ENCODE measurements at regions not wholly inside any gene's neighbourhood (a gene's known extent, or its start where the extent isn't known, plus 50 kb on each side); places are given as distances from the start of the nearest gene placed in this dataset.

- H3K36me3 ChIP-seq = no peaks in the 10 kb centered on the region
- DNase-seq = no peak
- no peak for TF ChIP-seq CTCF (IDR thresholded peaks at IDR 0.05; ENCODE audit: low read depth, low read length)
- no peaks in the 10 kb centered on the region for H3K9me3 ChIP-seq (ENCODE audit: severe bottlenecking)
- H3K27ac ChIP-seq = no peak overlapping the region
- no peaks in the 10 kb centered on the region for H3K27me3 ChIP-seq (ENCODE audit: insufficient read depth, low read depth, severe bottlenecking)
- no peak overlapping the region for H3K4me3 ChIP-seq (ENCODE audit: low read depth, low read length)
Measured at GRCh38 chr16:26441178-26441577, 625.5 kb upstream of the C16orf82 start.

- Histone ChIP-seq H3K27me3 (ENCODE audit: insufficient read depth, low read depth, severe bottlenecking) (no peaks in the 10 kb centered on the region), H3K9me3 (ENCODE audit: severe bottlenecking) (no peaks in the 10 kb centered on the region), H3K36me3 (no peaks in the 10 kb centered on the region), H3K4me3 (ENCODE audit: low read depth, low read length) (no peak overlapping the region), H3K27ac (no peak overlapping the region)
- TF ChIP-seq CTCF (IDR thresholded peaks at IDR 0.05; ENCODE audit: low read depth, low read length) = no peak
- DNase-seq = no peak
Measured at GRCh38 chr16:26442321-26442720, 624.4 kb upstream of the C16orf82 start.

- no peaks in the 10 kb centered on the region for H3K27me3 ChIP-seq (ENCODE audit: insufficient read depth, low read depth, severe bottlenecking)
- no peaks in the 10 kb centered on the region for H3K36me3 ChIP-seq
- no peak for DNase-seq
- no peak overlapping the region for H3K4me3 ChIP-seq (ENCODE audit: low read depth, low read length)
- H3K9me3 ChIP-seq (ENCODE audit: severe bottlenecking) = no peaks in the 10 kb centered on the region
- TF ChIP-seq CTCF (IDR thresholded peaks at IDR 0.05; ENCODE audit: low read depth, low read length) = no peak
- H3K27ac ChIP-seq = no peak overlapping the region
Measured at GRCh38 chr16:26447570-26447969, 619.2 kb upstream of the C16orf82 start.

- Histone ChIP-seq H3K27me3 (ENCODE audit: insufficient read depth, low read depth, severe bottlenecking) (no peaks in the 10 kb centered on the region), H3K27ac (no peak overlapping the region), H3K4me3 (ENCODE audit: low read depth, low read length) (no peak overlapping the region), H3K36me3 (no peaks in the 10 kb centered on the region), H3K9me3 (ENCODE audit: severe bottlenecking) (no peaks in the 10 kb centered on the region)
- TF ChIP-seq CTCF (IDR thresholded peaks at IDR 0.05; ENCODE audit: low read depth, low read length) = peak; percentile 54
- DNase-seq = no peak
Measured at GRCh38 chr16:26453215-26453614, 613.5 kb upstream of the C16orf82 start.

- Histone ChIP-seq H3K27me3 (ENCODE audit: insufficient read depth, low read depth, severe bottlenecking) (no peaks in the 10 kb centered on the region), H3K36me3 (no peaks in the 10 kb centered on the region), H3K4me3 (ENCODE audit: low read depth, low read length) (no peak overlapping the region), H3K27ac (no peak overlapping the region), H3K9me3 (ENCODE audit: severe bottlenecking) (no peaks in the 10 kb centered on the region)
- no peak for TF ChIP-seq CTCF (IDR thresholded peaks at IDR 0.05; ENCODE audit: low read depth, low read length)
- peak; percentile 14 for DNase-seq
Measured at GRCh38 chr16:26454102-26454501, 612.6 kb upstream of the C16orf82 start.

- H3K27ac ChIP-seq = no peak overlapping the region
- no peak for TF ChIP-seq CTCF (IDR thresholded peaks at IDR 0.05; ENCODE audit: low read depth, low read length)
- H3K36me3 ChIP-seq = no peaks in the 10 kb centered on the region
- H3K27me3 ChIP-seq (ENCODE audit: insufficient read depth, low read depth, severe bottlenecking) = no peaks in the 10 kb centered on the region
- H3K4me3 ChIP-seq (ENCODE audit: low read depth, low read length) = no peak overlapping the region
- no peaks in the 10 kb centered on the region for H3K9me3 ChIP-seq (ENCODE audit: severe bottlenecking)
- no peak for DNase-seq
Measured at GRCh38 chr16:26456074-26456473, 610.7 kb upstream of the C16orf82 start.

Measured in WERI-Rb-1 (cell line).